ENCODE measurements at regions not wholly inside any gene's neighbourhood (a gene's known extent, or its start where the extent isn't known, plus 50 kb on each side); places are given as distances from the start of the nearest gene placed in this dataset.

GRCh38 chr4:61024610-61025009 lies 175.5 kb upstream of the ADGRL3 start:
- no peak for DNase-seq (ENCODE audit: low read depth)

DNA sequence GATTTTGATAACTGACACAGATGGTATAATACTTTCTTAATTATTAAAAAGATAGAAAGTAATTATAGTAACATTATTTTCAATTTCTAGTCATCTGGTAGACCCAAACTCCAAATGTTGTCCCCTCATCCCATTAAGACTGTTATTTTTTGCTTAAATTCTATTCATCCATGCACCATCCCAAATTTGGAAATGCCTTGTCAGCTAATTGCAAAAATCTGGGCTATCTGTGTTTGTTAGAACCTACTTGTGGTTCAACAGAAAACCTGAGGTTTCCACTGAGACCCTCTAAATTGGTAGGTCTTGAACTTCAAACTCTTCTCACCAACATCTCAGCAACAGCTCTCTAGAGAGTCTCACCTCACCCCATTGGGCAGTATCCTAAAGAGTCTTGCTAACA lies 172.2 kb upstream of the ADGRL3 start:
- DNase-seq (ENCODE audit: low read depth): no peak

- no peak for DNase-seq (ENCODE audit: low read depth)
Measured at GRCh38 chr4:61036071-61036684, 163.9 kb upstream of the ADGRL3 start.

DNA sequence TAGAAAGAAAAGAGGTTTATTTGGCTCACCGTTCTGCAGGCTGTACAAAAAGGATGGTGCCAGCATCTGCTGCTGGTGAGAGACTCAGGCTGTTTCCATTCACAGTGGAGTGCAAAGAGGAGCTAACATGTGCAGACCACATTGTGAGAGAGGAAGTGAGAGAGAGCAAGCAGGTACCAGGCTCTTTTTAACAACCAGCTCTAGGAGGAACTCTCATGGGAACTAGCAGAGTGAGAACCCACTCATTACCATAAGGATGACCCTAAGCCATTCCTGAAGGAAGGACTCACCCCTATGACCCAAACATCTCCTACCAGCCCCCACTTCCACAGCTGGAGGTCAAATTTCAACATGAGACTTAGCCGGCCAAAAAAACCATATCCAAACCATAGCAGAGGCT lies 158.6 kb upstream of the ADGRL3 start:
- no peak for DNase-seq (ENCODE audit: low read depth)

DNA sequence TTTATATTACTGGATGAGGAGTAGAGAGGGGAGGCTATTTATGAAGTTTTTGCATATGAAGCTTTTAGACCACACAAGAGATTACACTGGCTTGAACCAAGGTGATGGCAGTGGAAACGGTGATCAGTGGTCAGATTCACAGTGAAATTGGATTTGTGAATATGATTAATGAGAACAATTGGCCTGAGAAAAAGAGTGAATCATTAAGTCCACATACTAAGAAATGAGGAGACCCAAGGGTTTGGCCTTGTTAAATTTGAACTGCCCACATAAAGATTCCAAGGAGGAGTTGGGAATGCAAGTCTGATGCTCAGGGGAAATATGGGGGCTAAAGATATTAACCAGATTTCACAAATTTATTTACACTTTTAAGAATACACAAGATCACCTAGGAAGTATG lies 155.3 kb upstream of the ADGRL3 start:
- no peak for DNase-seq (ENCODE audit: low read depth)

GRCh38 chr4:61049018-61049417 lies 151.1 kb upstream of the ADGRL3 start:
- DNase-seq (ENCODE audit: low read depth): no peak

DNA sequence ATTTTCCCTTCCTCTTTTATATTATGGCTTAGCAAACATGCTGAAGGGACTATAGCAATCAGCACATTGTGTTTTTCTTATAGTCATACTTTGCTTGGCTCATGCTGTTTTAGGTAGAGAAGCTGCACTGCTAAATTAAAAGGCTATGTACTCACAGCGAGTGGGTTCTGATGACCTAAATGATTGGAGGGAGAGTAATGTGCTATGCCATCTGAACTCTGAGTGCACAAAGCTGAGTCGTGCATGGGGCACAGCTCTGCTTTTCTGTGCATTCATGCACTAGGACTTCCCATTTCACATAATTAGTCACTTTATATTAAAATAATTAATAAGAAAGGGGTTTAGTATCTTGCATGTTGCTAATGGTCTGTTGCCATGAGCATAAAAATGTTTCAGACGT lies 132.7 kb upstream of the ADGRL3 start:
- DNase-seq (ENCODE audit: low read depth): no peak

- DNase-seq (ENCODE audit: low read depth): no peak
Measured at GRCh38 chr4:61068060-61068459, 132.1 kb upstream of the ADGRL3 start.

DNA sequence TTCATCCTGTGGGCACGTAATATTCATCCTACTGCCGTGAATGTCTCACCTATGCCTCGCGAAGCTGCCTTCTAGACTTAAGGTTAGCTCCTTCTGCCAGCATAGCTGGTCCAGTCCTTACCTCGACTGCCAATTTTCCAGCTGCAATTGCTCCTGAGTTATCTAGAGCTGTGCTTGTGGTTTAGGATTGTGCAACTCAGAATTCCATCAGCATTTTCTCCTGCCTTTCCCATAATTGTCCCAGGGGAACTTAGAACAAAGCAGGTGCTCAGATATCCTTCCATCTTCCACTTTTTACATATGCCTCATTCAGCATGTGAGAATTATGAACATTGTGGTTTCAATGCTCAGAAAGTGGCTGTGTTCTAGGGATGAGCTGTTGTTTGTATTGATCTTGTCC lies 131.4 kb upstream of the ADGRL3 start:
- no peak for DNase-seq (ENCODE audit: low read depth)

GRCh38 chr4:61070269-61070668 lies 129.9 kb upstream of the ADGRL3 start:
- DNase-seq (ENCODE audit: low read depth): no peak

DNA sequence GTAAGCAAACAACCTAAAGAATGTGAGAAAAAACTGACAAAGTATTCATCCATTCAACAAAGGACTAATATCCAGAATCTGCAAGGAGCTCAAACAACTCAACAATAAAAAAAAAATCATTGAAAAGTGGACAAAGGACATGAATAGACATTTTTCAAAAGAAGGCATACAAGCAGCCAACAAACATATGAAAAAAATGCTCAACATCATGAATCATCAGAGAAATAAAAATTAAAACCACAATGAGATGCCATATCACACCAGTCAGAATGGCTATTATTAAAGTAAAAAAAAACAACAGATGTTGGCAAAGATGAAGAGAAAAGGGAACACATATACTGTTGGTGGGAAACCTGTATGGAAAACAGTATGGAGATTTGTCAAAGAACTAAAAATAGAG lies 120.7 kb upstream of the ADGRL3 start:
- DNase-seq (ENCODE audit: low read depth): no peak

- no peak for DNase-seq (ENCODE audit: low read depth)
Measured at GRCh38 chr4:61079976-61080375, 120.2 kb upstream of the ADGRL3 start.

DNA sequence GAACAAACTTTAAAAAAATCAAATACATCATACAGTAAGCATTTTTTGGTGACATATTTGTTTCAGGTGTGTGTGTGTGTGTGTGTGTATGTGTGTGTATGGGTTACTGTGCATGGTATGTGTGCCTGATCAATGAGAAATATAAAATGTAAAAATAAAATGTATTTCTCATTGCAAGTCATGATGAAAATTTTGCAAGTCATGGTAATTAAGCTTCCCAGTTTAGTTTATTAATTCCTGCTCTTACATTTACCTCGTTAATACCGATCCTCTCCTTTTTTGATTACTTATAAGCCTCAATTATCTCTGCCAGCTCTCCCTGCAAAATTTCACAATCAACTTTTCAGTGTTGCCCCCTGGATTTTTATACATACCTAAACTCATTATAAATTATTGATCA lies 114.6 kb upstream of the ADGRL3 start:
- no peak for DNase-seq (ENCODE audit: low read depth)

DNA sequence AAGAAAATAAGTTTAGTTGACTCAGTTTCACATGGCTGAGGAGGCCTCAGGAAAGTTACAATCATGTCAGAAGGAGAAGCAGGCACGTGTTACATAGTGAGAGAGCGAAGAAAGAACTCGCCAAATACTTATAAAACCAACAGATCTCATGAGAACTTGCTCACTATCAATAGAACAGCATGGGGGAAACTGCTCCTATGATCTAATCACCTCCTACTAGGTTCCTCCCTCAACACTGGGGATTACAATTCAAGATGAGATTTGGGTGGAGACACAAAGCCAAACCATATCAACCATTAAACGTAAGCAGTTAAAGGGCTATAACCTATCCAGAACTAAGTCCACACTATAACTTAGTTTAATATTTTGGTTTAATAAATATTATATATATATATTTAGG lies 113.8 kb upstream of the ADGRL3 start:
- no peak for DNase-seq (ENCODE audit: low read depth)

- no peak for DNase-seq (ENCODE audit: low read depth)
Measured at GRCh38 chr4:61086979-61087378, 113.1 kb upstream of the ADGRL3 start.

DNA sequence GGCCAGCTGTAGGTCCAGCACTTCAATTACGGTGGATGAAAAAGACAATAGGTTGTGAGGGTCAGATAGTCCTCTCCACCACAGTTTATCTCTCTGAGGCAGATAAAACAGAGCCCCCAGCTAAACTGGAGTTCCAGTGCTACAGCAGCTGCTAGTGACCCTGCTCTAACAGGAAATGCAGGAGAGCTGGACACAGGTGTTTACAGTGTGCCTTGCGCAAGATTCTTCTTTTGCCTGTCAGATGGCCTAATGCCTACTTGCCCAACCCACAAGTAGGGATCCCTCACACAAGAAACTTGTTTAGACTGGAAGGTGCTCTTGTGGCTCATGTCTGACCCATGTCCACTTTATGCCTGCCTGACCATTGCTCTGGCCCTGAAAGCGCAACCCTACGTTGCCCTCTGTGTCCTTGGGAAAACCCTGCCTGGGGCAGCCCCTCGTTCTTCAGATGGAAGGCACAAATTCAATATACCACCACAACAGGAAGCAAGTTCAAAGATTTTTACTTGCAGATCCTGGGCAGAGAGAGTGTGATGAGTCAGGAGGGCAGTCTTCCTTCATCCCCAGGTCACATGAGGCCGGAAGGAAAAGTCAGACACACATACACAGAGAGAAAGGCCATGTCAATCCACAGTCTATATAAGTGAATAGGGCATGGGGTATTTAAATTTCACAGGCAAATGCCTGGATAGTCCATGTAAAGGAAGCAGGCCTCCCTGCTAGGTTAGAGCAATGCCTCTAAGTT lies 105.1 kb upstream of the ADGRL3 start:
- no peak for DNase-seq (ENCODE audit: low read depth)

DNA sequence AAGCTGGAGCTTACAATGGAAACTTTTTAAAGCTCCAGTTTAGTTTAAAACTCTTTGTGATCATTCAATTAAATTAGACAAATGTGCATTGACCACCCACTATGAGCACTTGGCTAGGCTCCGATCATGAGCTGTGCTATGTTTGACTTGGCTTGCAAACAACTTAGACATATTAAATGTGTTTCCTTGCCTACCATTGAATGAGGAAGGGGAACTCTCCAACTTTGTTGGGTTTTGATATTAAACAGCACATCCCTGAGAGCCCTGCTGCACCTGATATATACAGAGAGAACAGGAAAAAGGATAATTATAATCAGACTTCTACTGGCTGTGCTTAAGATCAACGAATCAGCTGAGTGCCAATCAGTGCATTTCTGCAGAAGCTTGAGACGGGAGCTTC lies 71.4 kb upstream of the ADGRL3 start:
- DNase-seq (ENCODE audit: low read depth): no peak

DNA sequence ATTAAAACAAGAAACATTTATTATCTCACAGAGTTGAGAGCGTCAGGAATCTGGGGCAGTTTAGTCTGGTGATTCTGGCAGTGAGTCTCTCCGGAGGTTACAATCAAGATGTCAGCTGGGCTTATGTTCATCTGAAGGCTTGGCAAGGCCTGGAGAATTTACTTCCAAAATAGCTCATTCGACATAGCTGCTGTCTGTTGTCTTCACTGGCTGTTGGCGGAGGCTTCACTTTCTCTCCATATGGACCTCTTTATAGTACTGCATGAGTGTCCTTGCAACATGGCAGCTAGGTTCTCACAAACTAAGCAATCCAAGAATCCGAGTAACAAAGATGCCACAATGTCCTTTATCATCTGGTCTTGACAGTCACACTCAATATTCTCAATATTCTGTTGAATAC lies 70.2 kb upstream of the ADGRL3 start:
- DNase-seq (ENCODE audit: low read depth): no peak

DNA sequence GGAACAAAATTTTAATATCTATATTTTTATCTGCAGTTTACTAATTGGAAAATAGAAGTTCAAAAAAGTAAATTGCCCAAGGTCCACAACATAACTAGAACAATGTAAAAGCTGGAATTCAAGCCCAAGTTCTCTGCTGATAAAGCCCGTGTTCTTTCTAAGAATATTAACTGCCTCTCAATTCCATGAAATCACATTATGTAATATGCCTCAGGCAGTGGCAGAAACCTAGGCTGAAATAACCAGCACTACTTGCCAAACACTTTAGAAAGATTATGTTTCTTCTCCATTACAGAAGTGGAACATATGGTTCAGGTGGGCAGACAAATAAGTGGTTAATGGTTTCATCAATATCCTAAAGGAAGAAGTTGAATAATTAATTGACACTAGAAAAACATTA lies 56.7 kb upstream of the ADGRL3 start:
- no peak for DNase-seq (ENCODE audit: low read depth)

GRCh38 chr4:61149278-61149677 lies 50.8 kb upstream of the ADGRL3 start:
- no peak for DNase-seq (ENCODE audit: low read depth)
